HG03025 (cell line): ENCODE measurements at regions not wholly inside any gene's neighbourhood (a gene's known extent, or its start where the extent isn't known, plus 50 kb on each side); places are given as distances from the start of the nearest gene placed in this dataset.

Source experiments
- ATAC-seq: cut with Tn5 transposase; IDR thresholded peaks from one replicate; pipeline ENCODE4 v1.9.1; 2021; ENCODE audit warnings: mild to moderate bottlenecking, moderate library complexity; ENCODE audit not compliant: unreplicated experiment, low FRiP score

DNA sequence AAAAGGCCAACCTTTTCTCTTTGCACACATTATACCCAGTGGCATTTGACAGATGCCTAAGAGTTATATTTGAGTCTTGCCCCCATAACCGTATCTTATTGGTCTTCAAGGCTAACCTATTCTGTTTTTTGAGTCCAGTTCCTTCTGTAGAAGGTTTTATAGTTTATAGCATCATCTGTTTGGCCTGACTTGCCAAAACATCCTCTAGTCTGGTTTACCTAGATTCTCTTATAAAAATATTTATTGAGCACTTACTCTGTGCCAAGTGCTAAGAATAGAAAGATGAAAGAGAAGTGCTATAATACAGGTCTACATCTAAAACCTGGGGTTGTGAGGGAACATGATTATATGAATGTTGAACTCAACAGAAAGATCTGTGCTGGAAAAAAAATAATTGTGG, 55.9 kb upstream of the PIP4K2A start:
- no peak for ATAC-seq

DNA sequence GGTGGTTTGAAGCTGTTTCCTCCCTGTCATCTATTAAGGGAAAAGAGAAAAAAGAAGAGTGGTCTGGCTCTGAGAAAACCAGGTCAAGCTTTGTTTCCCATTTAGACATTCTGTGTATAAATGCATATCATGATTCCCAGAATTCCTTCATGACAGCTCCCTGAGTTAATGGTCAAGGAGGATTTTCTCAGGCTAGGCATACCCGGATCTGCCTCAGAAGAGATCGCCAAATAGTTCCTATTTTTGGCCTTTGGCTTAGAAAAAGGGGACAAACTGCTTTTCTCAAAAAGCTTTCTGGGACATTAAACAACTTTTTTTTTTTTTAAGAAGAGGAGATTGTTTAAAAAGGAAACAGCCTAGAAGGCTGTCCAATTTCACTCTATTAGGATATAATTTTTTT, 53.5 kb upstream of the PIP4K2A start:
- no peak for ATAC-seq

DNA sequence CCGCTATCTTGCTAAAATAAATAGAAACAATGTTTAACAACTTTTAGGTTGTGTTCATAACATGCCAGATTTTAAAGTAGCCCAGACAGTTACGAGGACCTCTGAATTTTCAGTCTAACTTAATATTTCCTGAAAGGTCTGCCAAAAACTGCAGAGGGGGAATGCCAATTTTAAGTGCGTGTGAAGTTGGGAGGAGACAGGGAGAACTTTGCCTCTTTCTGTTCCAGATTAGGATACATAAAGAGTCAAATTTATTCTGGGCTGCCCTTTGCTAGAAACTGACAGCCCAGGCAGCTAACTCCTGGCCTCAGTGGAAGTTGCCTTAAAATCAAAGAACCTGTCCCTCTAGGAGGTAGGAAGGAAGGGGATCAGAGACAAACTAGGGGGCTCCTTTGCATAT, 52.3 kb upstream of the PIP4K2A start:
- no peak for ATAC-seq

DNA sequence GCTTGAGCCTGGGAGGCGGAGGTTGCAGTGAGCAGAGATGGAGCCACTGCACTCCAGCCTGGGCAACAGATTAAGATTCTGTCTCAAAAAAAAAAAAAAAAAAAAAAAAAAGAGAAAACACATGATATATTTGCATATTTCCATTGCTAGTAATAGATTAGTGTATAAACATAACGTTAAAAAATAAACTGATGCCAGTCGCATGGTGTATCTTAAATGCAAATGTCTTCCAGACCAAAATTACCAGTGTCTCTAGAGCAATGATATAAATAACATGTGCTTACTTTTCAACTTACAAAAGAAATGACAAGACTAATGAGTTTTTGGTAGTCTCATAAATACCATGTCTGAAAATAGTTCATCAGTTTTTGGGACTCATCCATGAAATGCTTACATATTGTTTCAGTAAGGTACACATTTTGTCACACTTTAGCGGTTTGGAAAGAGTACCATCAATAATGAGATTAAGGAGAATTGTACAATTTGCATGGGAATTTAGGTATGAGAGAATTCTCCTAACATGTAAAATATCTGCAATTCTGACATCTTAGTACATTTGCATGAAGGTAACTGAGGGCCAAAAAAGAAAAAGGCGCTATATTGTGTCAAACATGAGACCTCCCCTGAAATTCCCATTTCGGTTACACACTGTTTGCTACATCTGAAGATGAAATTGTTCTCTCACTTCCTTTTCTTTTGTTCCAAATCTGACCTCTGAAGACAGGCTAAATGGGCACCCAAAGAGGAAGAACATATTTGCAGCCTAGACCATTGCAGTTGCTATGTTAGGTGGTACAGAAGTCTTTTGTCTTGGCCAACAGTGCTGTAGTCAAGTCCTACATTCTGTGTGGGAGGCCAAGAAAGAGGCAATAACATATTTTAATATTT, 51.5 kb upstream of the PIP4K2A start:
- peak; percentile 74 for ATAC-seq

DNA sequence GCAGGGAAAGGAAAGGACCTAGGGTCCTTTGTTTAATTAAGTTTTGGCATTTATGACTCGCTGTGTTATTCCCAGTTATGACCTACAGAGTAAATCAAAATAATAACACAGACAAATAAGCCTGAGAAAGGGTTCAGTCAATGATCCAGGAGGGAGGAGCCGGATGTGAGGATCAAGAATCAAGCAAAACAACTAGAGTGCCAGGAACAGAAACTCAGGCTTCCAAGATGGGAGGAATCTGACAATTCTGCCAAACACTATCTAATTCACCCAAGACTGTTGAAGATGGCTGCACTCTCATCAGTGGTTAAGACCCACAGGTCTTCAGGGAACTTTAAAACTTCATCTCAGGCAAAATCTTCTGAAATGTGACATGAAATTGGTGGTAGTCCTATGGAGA, 50.3 kb upstream of the PIP4K2A start:
- no peak for ATAC-seq
